Posterior vena cava (tissue), 2 donors: ENCODE measurements at regions not wholly inside any gene's neighbourhood (a gene's known extent, or its start where the extent isn't known, plus 50 kb on each side); places are given as distances from the start of the nearest gene placed in this dataset.

ENCODE experiments used
- DNase-seq: peaks from one replicate; pipeline ENCODE4 v3.0.0-alpha.2; 2020; ENCODE audit warnings: low spot score
- intact Hi-C, 2 donors: fragments of 100-400 bp; cut with DNase I; formaldehyde crosslinking; loops; one replicate each; pipeline versions ENCODE4 v1.14.1 to v1.14.2; 2022 to 2023
- donor health status: DM: yes; HTN: yes; CAD: no.
- donor health status: DM: yes; HTN: yes; CAD: no.

DNA sequence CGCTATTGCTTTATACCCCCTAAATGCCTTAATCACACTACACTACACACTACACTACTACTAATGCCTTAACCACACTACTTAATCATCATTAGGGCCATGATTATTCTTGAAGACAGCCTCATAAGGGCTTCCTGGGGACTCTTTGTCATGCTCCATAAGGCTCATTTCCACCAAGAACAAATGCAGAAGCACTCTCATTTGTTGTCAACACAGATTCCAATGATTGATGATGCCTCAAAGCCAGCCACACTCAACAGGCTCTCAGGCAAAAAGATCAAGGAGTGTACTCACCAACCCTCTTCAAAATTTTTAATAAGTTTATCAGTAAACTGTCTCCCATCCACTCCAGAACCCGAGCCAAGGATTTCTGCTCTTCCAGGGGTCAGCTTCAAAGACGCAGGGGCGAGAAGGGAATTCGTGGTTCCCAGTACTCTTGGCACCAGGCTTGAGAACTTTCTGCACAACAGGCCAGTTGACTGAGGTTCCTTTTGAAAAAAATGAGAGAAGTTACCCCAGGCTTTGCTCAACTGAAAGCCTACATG is 204.7 kb upstream of the GUCY1A2 start:
- intact Hi-C loops: no loop called here
- no peak for DNase-seq

DNA sequence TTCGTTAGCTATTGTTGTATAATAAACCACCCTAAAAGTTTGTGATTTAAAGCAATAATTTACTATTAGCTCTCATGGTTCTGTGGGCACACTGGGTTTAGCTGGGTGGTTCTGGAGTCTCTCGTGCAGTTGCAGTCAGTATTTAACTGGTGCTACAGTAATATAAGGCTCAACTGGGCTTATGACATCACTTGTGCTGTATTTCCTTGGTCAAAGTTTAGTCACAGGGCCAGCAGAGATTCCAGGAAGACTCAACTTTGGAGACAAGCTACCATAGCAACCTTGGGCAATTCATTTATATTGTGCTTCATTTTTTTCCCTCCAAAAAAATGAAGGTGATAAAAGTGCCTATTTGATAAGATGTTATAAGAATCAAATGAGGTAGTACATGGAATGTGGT is 204.2 kb upstream of the GUCY1A2 start:
- intact Hi-C loops: no loop called here
- no peak for DNase-seq

DNA sequence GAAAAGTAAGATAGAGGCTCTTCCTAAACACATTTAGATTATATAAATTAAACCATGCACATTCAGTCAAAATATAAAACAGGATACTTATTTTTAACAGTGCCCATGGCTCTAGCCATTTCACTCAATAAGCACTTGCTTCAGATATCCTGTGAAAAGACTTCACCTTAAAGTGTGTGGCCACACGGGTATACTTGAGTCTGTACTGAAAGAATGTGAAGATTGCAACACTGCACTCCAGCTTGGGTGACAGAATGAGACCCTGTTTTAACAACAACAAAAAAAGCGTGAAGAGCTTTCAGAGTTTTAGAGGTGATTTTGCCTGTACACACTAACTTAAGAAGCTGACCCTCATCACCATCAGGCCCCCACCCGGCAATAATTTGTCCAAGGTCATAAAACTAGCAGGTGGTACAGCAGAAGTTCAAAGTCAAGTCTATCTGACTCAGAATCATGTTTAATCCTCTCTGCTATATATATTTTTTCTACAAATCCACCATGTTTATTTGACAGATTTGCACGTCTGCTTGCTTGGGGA is 203.5 kb upstream of the GUCY1A2 start:
- DNase-seq: no peak
- intact Hi-C loops: no loop called here

DNA sequence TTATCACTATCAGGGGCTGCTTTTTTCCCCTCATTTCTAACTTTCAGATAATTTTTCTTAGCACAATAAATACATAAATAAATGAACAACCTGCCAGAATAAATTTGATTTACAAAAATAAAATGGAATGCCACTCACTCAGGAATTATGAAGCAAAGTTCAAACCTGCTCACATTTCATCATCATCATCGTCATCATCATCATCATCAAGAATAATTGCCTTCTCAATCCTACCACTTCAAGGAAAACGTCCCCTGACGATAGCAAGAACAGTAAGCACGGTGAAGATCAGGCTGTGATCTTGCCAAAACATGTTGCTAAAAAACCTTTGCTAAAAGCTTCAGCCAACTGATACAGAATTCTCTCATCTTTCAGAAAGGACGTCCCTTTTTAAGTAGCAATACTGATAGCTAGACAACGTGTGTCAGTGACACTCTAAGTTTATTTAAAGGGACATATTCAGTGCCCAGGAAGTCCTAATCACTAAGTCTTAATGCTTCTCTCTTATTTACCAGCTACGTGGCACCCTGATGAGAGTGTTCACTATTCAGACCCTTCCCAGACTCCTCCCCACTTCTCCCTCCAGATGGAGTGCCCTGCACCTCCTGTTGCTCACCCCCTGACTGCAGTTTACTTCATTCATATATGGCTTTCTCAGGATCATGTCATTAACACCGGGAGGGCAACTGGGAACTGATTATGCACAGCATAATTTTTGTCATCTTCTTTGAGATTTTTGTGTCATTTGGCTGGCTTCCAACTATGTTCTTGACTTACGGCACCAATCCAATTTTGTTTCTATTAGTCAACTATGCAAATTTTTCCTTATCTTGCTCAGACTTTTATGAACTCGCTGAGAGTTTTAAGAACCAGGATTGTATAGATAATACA is 200.1 kb upstream of the GUCY1A2 start:
- intact Hi-C loops: no loop called here
- DNase-seq: no peak

DNA sequence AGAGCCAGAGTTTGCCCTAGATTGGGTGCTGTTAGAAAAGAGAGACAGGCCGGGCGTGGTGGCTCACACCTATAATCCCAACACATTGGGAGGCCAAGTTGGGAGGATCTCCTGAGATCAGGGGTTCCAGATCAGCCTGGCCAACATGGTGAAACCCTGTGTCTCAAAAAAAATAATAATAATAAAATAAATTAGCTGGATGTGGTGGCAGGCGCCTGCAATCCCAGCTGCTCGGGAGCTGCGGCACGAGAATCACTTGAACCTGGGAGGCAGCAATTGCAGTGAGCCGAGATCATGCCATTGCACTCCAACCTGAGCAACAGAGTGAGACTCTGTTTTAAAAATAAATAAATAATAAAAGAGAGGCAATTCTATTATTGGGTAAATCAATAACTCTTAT is 199.2 kb upstream of the GUCY1A2 start:
- intact Hi-C loops: no loop called here
- no peak for DNase-seq

DNA sequence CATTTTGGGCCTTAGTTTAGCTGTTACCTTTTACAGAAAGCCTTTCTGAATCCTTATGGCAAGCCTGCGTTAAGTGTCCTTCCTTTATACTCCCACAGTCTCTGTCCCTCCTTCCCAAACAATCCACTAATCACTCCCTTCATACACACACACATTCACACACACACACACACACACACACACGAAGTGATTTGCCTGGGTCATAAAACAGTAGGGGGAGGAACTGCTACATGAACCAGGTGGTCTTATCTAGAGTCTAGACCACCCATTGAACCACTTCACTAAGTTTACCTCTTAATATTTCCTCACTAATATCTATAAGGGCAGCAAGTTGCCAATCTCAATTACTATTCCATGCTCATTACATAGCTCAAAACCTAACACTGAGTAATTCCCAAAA is 196.7 kb upstream of the GUCY1A2 start:
- intact Hi-C loops: no loop called here
- no peak for DNase-seq

DNA sequence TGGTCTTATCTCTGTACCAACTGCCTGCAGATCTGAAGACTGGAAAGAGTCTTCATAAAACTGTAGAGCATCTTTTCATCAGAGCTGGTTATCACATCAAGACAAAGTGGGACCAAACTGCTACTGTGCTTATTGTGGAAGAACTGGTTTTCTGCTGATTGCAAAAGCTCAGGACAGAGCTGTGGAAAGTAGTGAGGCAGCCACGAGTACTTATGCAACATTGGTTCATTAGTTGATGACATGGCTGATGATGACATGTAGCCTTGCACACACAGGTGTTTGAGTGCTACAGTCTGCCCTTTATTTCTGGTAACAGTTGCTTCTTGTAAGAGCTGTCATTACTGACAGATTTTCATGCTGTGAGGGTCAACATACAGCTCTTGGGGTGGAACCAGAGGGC is 185.4 kb upstream of the GUCY1A2 start:
- DNase-seq: no peak
- intact Hi-C loops: no loop called here

DNA sequence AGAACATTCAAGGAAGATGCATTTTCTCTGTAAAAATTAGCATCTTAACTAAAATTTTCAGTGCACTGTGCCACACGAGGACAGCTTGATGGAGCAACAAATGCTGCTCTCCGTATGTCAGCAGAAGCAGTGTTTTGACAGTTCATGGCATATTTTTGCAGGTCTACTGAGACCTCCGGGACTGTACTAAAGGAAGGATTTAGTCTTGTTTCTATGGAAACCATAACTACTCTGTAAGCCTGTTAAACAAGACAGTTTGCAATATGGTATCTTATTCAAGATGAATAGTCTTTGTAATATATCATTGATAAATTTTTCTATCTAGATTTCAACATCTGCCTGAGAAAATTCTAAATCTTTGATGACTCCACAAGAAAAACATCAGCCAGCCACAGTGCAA is 184.0 kb upstream of the GUCY1A2 start:
- DNase-seq: no peak
- intact Hi-C loops: no loop called here

DNA sequence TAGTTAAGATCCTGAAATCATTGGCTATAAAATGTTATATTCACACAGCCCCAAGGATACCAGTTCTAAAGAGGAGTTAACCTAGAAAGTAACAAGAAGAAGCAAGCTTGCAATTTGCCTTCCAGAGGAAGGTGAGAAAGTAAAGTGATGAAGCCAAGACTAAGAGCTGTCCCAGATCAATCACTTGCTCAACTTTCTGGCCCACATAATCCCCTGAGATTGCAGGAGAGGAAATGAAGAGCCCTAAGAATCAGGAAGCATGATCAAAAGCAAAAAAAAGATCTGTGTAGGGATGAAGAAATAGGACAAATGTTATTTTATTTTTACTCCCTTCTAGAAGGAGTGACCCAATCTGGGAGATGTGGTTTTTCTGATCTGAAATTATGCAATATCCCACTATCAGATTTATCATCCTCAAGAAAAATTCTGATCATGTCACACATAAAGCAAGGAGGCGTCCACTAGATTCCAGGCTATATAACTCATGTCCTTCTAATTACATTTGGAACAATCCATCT is 180.3 kb upstream of the GUCY1A2 start:
- intact Hi-C loops: no loop called here
- DNase-seq: no peak

DNA sequence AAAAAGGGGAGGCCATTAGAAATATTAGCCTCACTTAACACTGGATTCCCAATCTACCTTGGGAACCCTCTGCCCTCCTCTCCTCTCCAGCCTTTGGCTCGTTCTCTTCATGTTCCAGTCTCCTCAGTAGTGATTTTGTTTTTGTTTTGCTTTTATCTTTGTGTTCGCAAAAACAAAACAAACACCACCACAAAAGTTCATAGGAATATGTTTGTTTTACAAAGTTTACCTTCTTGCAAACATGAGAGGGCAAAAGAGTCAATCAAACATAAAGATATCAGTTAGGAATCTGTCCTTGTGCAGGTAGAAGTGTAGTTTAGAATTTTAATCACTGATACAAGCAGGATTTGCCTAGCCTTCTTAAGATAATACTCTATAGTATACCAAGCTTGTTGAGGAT is 179.7 kb upstream of the GUCY1A2 start:
- intact Hi-C loops: no loop called here
- DNase-seq: no peak

DNA sequence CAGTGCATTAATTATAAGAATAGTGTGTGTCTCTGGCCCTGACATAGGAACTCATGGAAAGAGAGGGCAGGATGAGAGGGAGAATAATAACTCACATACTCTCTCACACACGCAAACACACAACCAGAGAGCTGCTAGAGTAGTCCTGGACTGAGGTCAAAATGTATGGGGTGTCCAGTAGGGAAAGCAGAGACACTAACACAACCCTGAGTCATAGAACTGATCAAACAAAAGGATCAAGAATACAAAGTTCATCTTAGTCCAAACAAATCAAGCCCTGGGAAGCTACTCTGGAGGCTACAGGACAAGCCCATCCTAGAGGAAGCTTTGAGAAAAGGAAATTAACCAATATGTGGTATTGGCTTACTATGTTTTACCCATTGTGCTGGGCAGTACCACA is 178.5 kb upstream of the GUCY1A2 start:
- DNase-seq: no peak
- intact Hi-C loops: no loop called here

DNA sequence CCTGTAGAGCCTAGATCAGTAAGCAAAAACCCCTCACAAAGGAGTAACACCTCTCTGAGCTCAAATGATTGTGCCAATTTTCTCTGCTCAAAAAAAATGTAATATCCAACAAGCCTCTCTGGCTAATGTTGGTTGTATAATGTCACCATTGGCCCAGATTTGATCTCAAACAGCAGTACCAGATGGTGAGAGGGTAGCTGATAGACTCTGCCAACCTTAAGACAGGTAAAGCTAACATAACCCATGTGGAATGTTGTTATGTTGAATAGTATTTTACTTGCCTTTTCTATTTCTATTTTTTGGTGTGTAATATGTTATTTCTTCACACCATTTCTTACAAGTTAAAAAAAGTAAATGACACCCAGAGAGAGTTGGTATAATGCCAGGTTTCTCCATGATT is 166.7 kb upstream of the GUCY1A2 start:
- intact Hi-C loops: no loop called here
- DNase-seq: no peak

DNA sequence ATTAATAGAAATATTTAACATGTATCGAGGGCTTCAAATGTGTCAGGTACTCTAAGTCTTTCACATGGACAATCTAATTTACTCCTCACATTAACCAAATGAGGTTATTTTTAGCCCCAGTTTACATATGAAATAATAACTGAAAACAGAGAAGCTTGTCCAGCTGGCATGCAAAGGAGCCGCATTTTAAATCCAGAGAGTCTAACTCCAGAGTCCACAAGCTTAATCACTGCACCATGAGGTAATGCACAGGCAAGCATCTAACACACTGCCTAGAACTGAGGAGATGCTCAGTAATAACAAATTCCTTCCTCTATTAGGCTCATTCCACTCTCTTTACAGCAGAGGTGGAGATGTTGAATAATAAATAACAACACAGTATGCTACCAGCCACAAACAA is 165.7 kb upstream of the GUCY1A2 start:
- intact Hi-C loops: no loop called here
- DNase-seq: no peak

DNA sequence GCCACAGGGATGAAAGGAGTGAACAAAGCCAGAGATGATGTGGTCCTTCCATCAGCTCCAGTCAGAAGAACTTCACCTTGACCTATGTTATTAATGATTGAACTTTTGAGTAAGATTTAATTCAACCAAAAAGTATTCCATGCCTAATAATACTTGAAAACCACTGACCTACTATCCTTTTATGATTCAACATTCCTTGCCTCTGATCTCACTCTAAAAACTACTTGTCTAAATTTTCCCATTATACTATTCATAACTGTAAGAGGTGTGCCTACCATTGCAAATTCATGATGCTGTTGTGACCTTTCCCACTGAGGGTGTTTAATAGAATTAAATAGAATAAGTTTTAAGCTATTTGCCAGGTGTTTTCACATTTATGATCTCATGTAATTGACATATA is 164.7 kb upstream of the GUCY1A2 start:
- intact Hi-C loops: no loop called here

DNA sequence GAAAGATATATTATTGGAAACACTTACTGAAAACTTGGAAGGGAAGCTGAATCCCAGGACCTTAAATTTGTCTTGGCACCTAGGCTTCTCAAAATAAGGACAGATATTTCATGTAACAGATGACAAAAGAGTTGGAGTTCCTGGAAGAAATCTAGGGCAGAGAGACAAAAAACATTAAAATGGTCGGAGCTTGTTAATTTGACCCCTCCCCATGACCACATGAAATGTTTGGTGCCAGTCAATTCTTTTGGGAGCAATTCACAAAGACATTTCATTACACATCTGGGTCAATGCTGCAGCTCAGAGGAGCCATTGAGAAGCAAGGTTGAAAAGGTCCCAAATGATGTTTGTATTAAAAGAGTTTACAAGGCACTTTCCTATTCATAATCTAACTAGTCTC is 162.0 kb upstream of the GUCY1A2 start:
- intact Hi-C loops: no loop called here

More for the DNA sequence above, 164.7 kb upstream of the GUCY1A2 start:
- no peak for DNase-seq

DNA sequence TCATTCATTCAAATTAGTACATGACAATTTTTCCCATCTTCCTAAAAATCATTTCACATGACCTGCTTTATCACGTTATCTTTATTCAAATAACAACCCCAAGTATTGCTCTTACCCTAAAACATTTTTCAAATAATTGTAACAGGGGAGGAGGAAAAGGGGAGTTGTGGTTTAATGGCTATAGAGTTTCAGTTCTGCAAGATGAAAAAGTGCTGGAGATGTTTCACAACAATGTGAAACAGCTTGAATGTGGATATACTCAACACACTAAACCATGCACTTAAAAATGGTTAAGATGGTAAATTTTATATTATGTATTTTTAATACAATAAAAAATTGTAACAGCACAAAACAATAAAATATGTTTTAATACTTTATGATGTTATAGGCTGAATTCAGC is 161.6 kb upstream of the GUCY1A2 start:
- intact Hi-C loops: no loop called here
- DNase-seq: no peak

More for the DNA sequence above, 162.0 kb upstream of the GUCY1A2 start:
- no peak for DNase-seq

DNA sequence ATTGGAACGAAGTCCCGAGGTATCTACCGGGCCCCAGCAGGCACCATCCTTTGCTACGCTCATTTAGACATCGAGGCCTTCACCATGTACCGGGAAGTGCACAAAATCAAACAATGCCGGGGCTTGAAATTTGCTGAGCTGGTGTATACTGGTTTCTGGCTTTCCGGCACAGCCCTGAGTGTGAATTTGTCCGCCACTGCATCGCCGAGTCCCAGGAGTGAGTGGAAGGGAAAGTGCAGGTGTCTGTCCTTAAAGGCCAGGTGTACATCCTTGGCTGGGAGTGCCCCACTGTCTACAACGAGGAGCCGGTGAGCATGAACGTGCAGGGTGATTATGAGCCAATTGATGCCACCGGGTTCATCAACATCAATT is 158.8 kb upstream of the GUCY1A2 start:
- intact Hi-C loops: no loop called here
- peak; percentile 72 for DNase-seq

DNA sequence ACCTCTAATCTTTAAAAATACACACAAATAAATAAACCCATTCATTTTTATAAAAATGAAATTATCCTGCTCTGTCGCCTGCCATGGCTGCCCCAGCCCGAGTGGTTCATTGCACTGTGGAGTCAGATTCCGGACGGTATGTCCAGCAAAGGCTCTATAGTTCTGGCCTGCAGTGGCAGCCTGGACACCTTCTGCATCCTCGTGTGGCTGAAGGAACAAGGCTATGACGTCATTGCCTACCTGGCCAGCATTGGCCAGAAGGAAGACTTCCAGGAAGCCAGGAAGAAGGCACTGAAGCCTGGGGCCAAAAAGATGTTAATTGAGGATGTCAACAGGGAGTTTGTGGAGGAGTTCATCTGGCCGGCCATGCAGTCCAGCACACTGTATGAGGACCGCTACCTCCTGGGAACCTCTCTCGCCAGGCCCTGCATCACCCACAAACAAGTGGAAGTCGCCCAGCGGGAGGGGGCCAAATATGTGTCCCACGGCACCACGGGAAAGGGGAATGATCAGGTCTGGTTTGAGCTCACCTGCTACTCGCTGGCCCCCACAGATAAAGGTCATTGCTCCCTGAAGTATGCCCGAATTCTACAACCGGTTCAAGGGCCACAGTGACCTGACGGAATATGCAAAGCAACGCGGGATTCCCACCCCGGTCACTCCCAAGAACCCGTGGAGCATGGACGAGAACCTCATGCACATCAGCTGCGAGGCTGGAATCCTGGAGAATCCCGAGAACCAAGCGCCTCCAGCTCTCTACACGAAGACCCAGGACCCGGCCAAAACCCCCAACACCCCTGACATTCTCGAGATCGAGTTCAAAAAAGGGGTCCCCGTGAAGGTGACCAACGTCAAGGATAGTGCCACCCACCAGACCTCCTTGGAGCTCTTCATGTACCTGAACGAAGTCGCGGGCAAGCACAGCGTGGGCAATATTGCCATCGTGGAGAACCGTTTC is 158.2 kb upstream of the GUCY1A2 start:
- DNase-seq: peak; percentile 77

DNA sequence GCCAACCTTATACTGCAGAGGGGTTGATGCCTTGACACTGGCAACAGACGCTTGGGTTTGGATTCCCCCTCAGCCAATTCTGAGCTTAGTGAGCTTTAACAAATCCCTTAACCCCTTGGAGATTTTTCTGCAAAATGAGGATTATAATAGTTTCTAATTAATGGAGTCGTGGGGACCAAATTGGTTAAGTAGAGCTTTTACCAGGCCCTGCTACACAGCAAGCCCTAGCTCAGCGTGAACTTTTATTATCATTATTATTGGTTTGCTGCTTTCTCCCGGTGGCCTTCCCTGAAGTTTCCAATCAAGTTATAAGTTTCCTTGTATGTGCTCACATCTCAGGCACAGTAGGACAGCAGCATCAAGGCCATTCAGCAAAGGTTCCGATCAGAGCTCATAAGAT is 156.6 kb upstream of the GUCY1A2 start:
- intact Hi-C loops: no loop called here
- DNase-seq: no peak

More for the DNA sequence above, 158.2 kb upstream of the GUCY1A2 start:
- intact Hi-C loops: no loop called here

DNA sequence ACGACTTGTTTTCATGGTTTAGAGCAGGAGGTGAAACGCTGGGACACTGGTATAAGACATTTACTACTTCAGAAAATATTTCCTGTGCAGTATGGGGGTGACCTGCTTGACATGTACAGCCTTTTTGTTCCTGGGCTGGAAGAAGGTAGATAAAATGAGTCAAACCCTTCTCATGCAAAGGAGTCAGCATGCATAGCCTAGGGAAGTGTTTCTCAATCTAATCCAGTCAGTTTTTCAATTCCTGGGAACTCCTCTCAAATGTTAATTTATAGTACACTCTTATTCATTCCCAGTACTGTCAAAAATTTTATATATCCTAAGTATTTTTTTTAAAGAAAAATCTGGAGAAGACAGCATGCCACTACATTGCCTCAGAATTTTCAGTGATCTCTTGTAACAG is 154.7 kb upstream of the GUCY1A2 start:
- no peak for DNase-seq
- intact Hi-C loops: no loop called here
